ENCODE measurements at regions not wholly inside any gene's neighbourhood (a gene's known extent, or its start where the extent isn't known, plus 50 kb on each side); places are given as distances from the start of the nearest gene placed in this dataset.
"Not testable (repeated sequence)": the region's sequence is repeated elsewhere in the genome, so short reads cannot be mapped to it uniquely, and the experiment has no call there.

GRCh38 chr1:189027512-189027911 is 1450.2 kb downstream of the BRINP3 start:
- Mint-ChIP-seq H3K36me3 (peaks cover 1% of the 10 kb centered on the region), H3K27me3 (no peaks in the 10 kb centered on the region), H3K27ac (no peak overlapping the region), H3K4me3 (no peak overlapping the region), H3K9me3 (ENCODE audit: low read depth) (peaks cover 7% of the 10 kb centered on the region), H3K4me1 (no peaks in the 10 kb centered on the region)
- ATAC-seq, result no peak
- CTCF ChIA-PET, result no interaction called here
- no peak for DNase-seq

GRCh38 chr1:189033169-189033568 is 1444.5 kb downstream of the BRINP3 start:
- CTCF ChIA-PET, result no interaction called here
- H3K36me3 Mint-ChIP-seq, result no peaks in the 10 kb centered on the region
- H3K27ac Mint-ChIP-seq, result no peak overlapping the region

GRCh38 chr1:189036628-189037027 is 1441.0 kb downstream of the BRINP3 start:
- CTCF ChIA-PET, result no interaction called here
- Mint-ChIP-seq H3K9me3 (ENCODE audit: low read depth) (peaks cover 5% of the 10 kb centered on the region), H3K27me3 (no peaks in the 10 kb centered on the region), H3K4me3 (no peak overlapping the region), H3K4me1 (no peaks in the 10 kb centered on the region), H3K27ac (no peak overlapping the region), H3K36me3 (no peaks in the 10 kb centered on the region)
- DNase-seq, result no peak
- no peak for ATAC-seq

More at GRCh38 chr1:189033169-189033568, 1444.5 kb downstream of the BRINP3 start:
- Mint-ChIP-seq H3K4me1 (no peaks in the 10 kb centered on the region), H3K9me3 (ENCODE audit: low read depth) (peaks cover 7% of the 10 kb centered on the region), H3K4me3 (no peak overlapping the region), H3K27me3 (no peaks in the 10 kb centered on the region)
- DNase-seq, result no peak
- no peak for ATAC-seq

- Mint-ChIP-seq H3K36me3 (no peaks in the 10 kb centered on the region), H3K4me1 (no peaks in the 10 kb centered on the region), H3K4me3 (no peak overlapping the region), H3K9me3 (ENCODE audit: low read depth) (peaks cover 6% of the 10 kb centered on the region), H3K27ac (no peak overlapping the region), H3K27me3 (no peaks in the 10 kb centered on the region)
- CTCF ChIA-PET, result no interaction called here
- ATAC-seq (no peak), DNase-seq (no peak)
Measured at GRCh38 chr1:189046127-189046526, 1431.5 kb downstream of the BRINP3 start.

- CTCF ChIA-PET, result no interaction called here
- Mint-ChIP-seq H3K27me3 (no peaks in the 10 kb centered on the region), H3K27ac (no peak overlapping the region), H3K36me3 (no peaks in the 10 kb centered on the region), H3K4me3 (no peak overlapping the region), H3K9me3 (ENCODE audit: low read depth) (no peaks in the 10 kb centered on the region), H3K4me1 (no peaks in the 10 kb centered on the region)
- DNase-seq (no peak), ATAC-seq (no peak)
Measured at GRCh38 chr1:189084811-189085210, 1392.9 kb downstream of the BRINP3 start.

- no peak for DNase-seq
Measured at GRCh38 chr1:189103956-189104355, 1373.7 kb downstream of the BRINP3 start.

GRCh38 chr1:189117072-189117770 is 1360.4 kb downstream of the BRINP3 start:
- DNase-seq, result no peak
- Mint-ChIP-seq H3K4me3 (no peak overlapping the region), H3K27ac (no peak overlapping the region), H3K4me1 (no peaks in the 10 kb centered on the region), H3K36me3 (no peaks in the 10 kb centered on the region), H3K27me3 (no peaks in the 10 kb centered on the region), H3K9me3 (ENCODE audit: low read depth) (peaks cover 1% of the 10 kb centered on the region)
- CTCF ChIA-PET, result no interaction called here
- ATAC-seq, result no peak

More at GRCh38 chr1:189103956-189104355, 1373.7 kb downstream of the BRINP3 start:
- Mint-ChIP-seq H3K9me3 (ENCODE audit: low read depth) (peaks cover 8% of the 10 kb centered on the region), H3K4me3 (no peak overlapping the region), H3K4me1 (no peaks in the 10 kb centered on the region), H3K36me3 (no peaks in the 10 kb centered on the region), H3K27ac (no peak overlapping the region), H3K27me3 (no peaks in the 10 kb centered on the region)
- CTCF ChIA-PET, result no interaction called here
- no peak for ATAC-seq

GRCh38 chr1:189121941-189122340 is 1355.7 kb downstream of the BRINP3 start:
- H3K4me1 Mint-ChIP-seq, result no peaks in the 10 kb centered on the region
- H3K27ac Mint-ChIP-seq, result no peak overlapping the region
- DNase-seq (no peak), ATAC-seq (no peak)
- peaks cover 13% of the 10 kb centered on the region for H3K9me3 Mint-ChIP-seq (ENCODE audit: low read depth)
- no peaks in the 10 kb centered on the region for H3K36me3 Mint-ChIP-seq
- no peak overlapping the region for H3K4me3 Mint-ChIP-seq
- no peaks in the 10 kb centered on the region for H3K27me3 Mint-ChIP-seq
- CTCF ChIA-PET, result no interaction called here

- H3K4me3 Mint-ChIP-seq, result no peak overlapping the region
- ATAC-seq, result no peak
- CTCF ChIA-PET, result no interaction called here
- H3K27me3 Mint-ChIP-seq, result no peaks in the 10 kb centered on the region
- no peaks in the 10 kb centered on the region for H3K36me3 Mint-ChIP-seq
- peaks cover 13% of the 10 kb centered on the region for H3K9me3 Mint-ChIP-seq (ENCODE audit: low read depth)
- no peak overlapping the region for H3K27ac Mint-ChIP-seq
- DNase-seq, result no peak
- no peaks in the 10 kb centered on the region for H3K4me1 Mint-ChIP-seq
Measured at GRCh38 chr1:189125694-189126093, 1352.0 kb downstream of the BRINP3 start.

- CTCF ChIA-PET, result no interaction called here
- Mint-ChIP-seq H3K4me3 (no peak overlapping the region), H3K27me3 (no peaks in the 10 kb centered on the region), H3K36me3 (no peaks in the 10 kb centered on the region), H3K27ac (no peak overlapping the region), H3K9me3 (ENCODE audit: low read depth) (peaks cover 8% of the 10 kb centered on the region), H3K4me1 (no peaks in the 10 kb centered on the region)
- no peak for ATAC-seq
- no peak for DNase-seq
Measured at GRCh38 chr1:189131576-189131975, 1346.1 kb downstream of the BRINP3 start.

- ATAC-seq; H3K4me1 Mint-ChIP-seq; CTCF ChIA-PET; H3K4me3 Mint-ChIP-seq; H3K27ac Mint-ChIP-seq; H3K36me3 Mint-ChIP-seq; DNase-seq; H3K27me3 Mint-ChIP-seq; H3K9me3 Mint-ChIP-seq (ENCODE audit: low read depth): not testable (repeated sequence)
Measured at GRCh38 chr1:189139748-189140147, 1337.9 kb downstream of the BRINP3 start.

- H3K4me1 Mint-ChIP-seq, result no peaks in the 10 kb centered on the region
- no peak for DNase-seq
- H3K4me3 Mint-ChIP-seq, result no peak overlapping the region
Measured at GRCh38 chr1:189141056-189141455, 1336.6 kb downstream of the BRINP3 start.

GRCh38 chr1:189149547-189150375 is 1327.9 kb downstream of the BRINP3 start:
- Mint-ChIP-seq H3K36me3 (no peaks in the 10 kb centered on the region), H3K27ac (no peak overlapping the region), H3K4me3 (no peak overlapping the region), H3K27me3 (no peaks in the 10 kb centered on the region), H3K9me3 (ENCODE audit: low read depth) (peaks cover 2% of the 10 kb centered on the region), H3K4me1 (no peaks in the 10 kb centered on the region)
- CTCF ChIA-PET, result no interaction called here
- DNase-seq, result no peak
- ATAC-seq, result no peak

More at GRCh38 chr1:189141056-189141455, 1336.6 kb downstream of the BRINP3 start:
- Mint-ChIP-seq H3K9me3 (ENCODE audit: low read depth) (peaks cover 9% of the 10 kb centered on the region), H3K27me3 (no peaks in the 10 kb centered on the region), H3K36me3 (no peaks in the 10 kb centered on the region), H3K27ac (no peak overlapping the region)
- CTCF ChIA-PET, result no interaction called here
- ATAC-seq, result no peak

- DNase-seq (no peak), ATAC-seq (no peak)
- H3K27me3 Mint-ChIP-seq, result no peaks in the 10 kb centered on the region
- H3K4me1 Mint-ChIP-seq, result no peaks in the 10 kb centered on the region
- CTCF ChIA-PET, result no interaction called here
- H3K9me3 Mint-ChIP-seq (ENCODE audit: low read depth), result peaks cover 4% of the 10 kb centered on the region
- H3K4me3 Mint-ChIP-seq, result no peak overlapping the region
- no peaks in the 10 kb centered on the region for H3K36me3 Mint-ChIP-seq
- no peak overlapping the region for H3K27ac Mint-ChIP-seq
Measured at GRCh38 chr1:189150624-189151023, 1327.0 kb downstream of the BRINP3 start.

Measured in activated CD8-positive, alpha-beta memory T cell treated with anti-CD3 and anti-CD28 coated beads, Interleukin-2, amount 10 ng/mL, durations not matched to agents 7 days and 5 days (primary cell).